Dendritic cell treated with granulocyte-macrophage colony-stimulating factor and Interleukin-4, amounts not matched to agents 40 ng/mL and 50 ng/mL, for 4 days (primary cell): ENCODE measurements at regions not wholly inside any gene's neighbourhood (a gene's known extent, or its start where the extent isn't known, plus 50 kb on each side); places are given as distances from the start of the nearest gene placed in this dataset.

Experiments used
- H3K27ac Mint-ChIP-seq: one replicate; pipeline ENCODE4 v1.8.0; 2022; ENCODE audit warnings: mild to moderate bottlenecking, mixed read lengths
- H3K27me3 Mint-ChIP-seq: one replicate; pipeline ENCODE4 v1.8.0; 2022; ENCODE audit warnings: mild to moderate bottlenecking, mixed read lengths
- H3K36me3 Mint-ChIP-seq: one replicate; pipeline ENCODE4 v1.8.0; 2022; ENCODE audit warnings: low read depth, mixed read lengths
- H3K4me1 Mint-ChIP-seq: one replicate; pipeline ENCODE4 v1.8.0; 2022; ENCODE audit warnings: low read depth, mixed read lengths
- H3K4me3 Mint-ChIP-seq: one replicate; pipeline ENCODE4 v1.8.0; 2022; ENCODE audit warnings: mild to moderate bottlenecking, moderate library complexity, mixed read lengths
- H3K9me3 Mint-ChIP-seq: one replicate; pipeline ENCODE4 v1.8.0; 2022; ENCODE audit warnings: mixed read lengths
- intact Hi-C: fragments of 100-400 bp; cut with micrococcal nuclease; formaldehyde crosslinking; loops from one replicate; pipeline ENCODE4 v1.15.0; 2022

GRCh38 chr3:64464955-64465354 lies 222.8 kb downstream of the ADAMTS9 start:
- Mint-ChIP-seq H3K36me3 (no peaks in the 10 kb centered on the region), H3K27me3 (peaks cover 8% of the 10 kb centered on the region), H3K27ac (no peak overlapping the region), H3K4me1 (no peaks in the 10 kb centered on the region), H3K9me3 (no peaks in the 10 kb centered on the region), H3K4me3 (no peak overlapping the region)
- intact Hi-C loops: no loop called here

GRCh38 chr3:64463981-64464380 lies 223.8 kb downstream of the ADAMTS9 start:
- H3K4me3 Mint-ChIP-seq: no peak overlapping the region
- no peaks in the 10 kb centered on the region for H3K36me3 Mint-ChIP-seq
- H3K9me3 Mint-ChIP-seq: no peaks in the 10 kb centered on the region
- H3K27ac Mint-ChIP-seq: no peak overlapping the region
- peaks cover 6% of the 10 kb centered on the region for H3K27me3 Mint-ChIP-seq
- intact Hi-C loops: no loop called here
- H3K4me1 Mint-ChIP-seq: no peaks in the 10 kb centered on the region

- H3K27me3 Mint-ChIP-seq: peaks cover 3% of the 10 kb centered on the region
- intact Hi-C loops: no loop called here
- H3K36me3 Mint-ChIP-seq: no peaks in the 10 kb centered on the region
- no peak overlapping the region for H3K4me3 Mint-ChIP-seq
- no peak overlapping the region for H3K27ac Mint-ChIP-seq
- H3K4me1 Mint-ChIP-seq: no peaks in the 10 kb centered on the region
- no peaks in the 10 kb centered on the region for H3K9me3 Mint-ChIP-seq
These were observed 225.6 kb downstream of the ADAMTS9 start for GRCh38 chr3:64462203-64462602.

DNA sequence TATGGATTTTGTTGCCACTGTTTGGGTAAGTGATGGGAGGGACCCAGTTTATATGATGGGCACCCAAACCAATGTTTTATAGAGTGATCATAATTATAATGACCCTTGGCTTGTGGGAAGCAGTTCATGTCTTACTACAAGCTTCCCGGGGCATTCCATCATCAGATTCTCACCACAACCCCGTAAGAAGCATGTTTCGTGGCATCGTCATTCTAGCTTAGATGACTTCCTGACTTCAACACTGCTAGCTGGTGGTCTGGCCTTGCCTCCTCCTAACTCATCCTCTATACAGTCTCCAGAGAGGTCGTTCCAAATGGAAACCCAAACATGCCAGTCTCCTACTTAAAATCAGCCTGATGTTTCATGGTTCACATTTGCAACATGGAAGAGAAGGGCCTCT lies 226.9 kb downstream of the ADAMTS9 start:
- H3K27ac Mint-ChIP-seq: no peak overlapping the region
- no peaks in the 10 kb centered on the region for H3K4me1 Mint-ChIP-seq
- intact Hi-C loops: no loop called here
- no peak overlapping the region for H3K4me3 Mint-ChIP-seq
- H3K9me3 Mint-ChIP-seq: no peaks in the 10 kb centered on the region
- H3K27me3 Mint-ChIP-seq: peaks cover 2% of the 10 kb centered on the region
- H3K36me3 Mint-ChIP-seq: no peaks in the 10 kb centered on the region

DNA sequence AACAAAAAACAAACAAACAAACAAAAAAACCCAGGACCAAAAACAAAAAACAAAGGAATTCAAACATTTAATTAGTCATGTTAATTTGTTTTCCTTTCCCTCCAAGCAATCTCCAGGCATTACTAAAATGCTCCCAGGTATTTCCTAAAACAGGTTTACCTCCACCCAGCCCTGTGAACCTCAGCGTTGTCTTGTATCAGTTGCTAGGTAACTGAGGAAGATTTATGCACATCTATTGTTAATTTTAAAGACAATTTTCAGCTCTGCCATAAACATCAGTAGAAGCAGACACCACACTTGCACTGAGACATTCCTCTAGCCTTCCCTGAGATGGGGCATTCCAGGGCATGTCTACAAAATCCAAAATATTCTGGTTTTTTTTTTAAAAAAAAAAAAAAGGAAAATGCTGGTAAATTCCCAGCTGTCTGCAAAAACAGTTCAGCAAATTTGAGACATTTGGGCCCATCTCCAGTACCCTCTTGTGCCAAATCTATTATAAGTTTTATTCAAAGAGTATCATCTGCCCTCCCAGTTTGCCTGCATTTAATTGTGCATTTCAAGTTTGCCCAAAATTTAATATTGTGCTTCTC lies 227.6 kb downstream of the ADAMTS9 start:
- intact Hi-C loops: no loop called here
- H3K4me3 Mint-ChIP-seq: no peak overlapping the region
- no peaks in the 10 kb centered on the region for H3K9me3 Mint-ChIP-seq
- no peaks in the 10 kb centered on the region for H3K4me1 Mint-ChIP-seq
- no peak overlapping the region for H3K27ac Mint-ChIP-seq
- H3K27me3 Mint-ChIP-seq: peaks cover 2% of the 10 kb centered on the region
- H3K36me3 Mint-ChIP-seq: no peaks in the 10 kb centered on the region

GRCh38 chr3:64459711-64460110 lies 228.1 kb downstream of the ADAMTS9 start:
- Mint-ChIP-seq H3K36me3 (no peaks in the 10 kb centered on the region), H3K4me3 (no peak overlapping the region), H3K27ac (no peak overlapping the region), H3K4me1 (no peaks in the 10 kb centered on the region), H3K27me3 (peaks cover 2% of the 10 kb centered on the region), H3K9me3 (no peaks in the 10 kb centered on the region)
- intact Hi-C loops: no loop called here

GRCh38 chr3:64457811-64458210 lies 230.0 kb downstream of the ADAMTS9 start:
- Mint-ChIP-seq H3K9me3 (no peaks in the 10 kb centered on the region), H3K27me3 (peaks cover 2% of the 10 kb centered on the region), H3K36me3 (no peaks in the 10 kb centered on the region), H3K4me1 (no peaks in the 10 kb centered on the region), H3K27ac (no peak overlapping the region), H3K4me3 (no peak overlapping the region)
- intact Hi-C loops: no loop called here

- Mint-ChIP-seq H3K27ac (no peak overlapping the region), H3K4me3 (no peak overlapping the region), H3K36me3 (no peaks in the 10 kb centered on the region), H3K4me1 (no peaks in the 10 kb centered on the region), H3K9me3 (no peaks in the 10 kb centered on the region), H3K27me3 (peaks cover 2% of the 10 kb centered on the region)
- intact Hi-C loops: no loop called here
These were observed 231.1 kb downstream of the ADAMTS9 start for GRCh38 chr3:64456674-64457073.

- no peaks in the 10 kb centered on the region for H3K36me3 Mint-ChIP-seq
- peaks cover 4% of the 10 kb centered on the region for H3K27me3 Mint-ChIP-seq
- H3K27ac Mint-ChIP-seq: no peak overlapping the region
- H3K4me3 Mint-ChIP-seq: no peak overlapping the region
- H3K4me1 Mint-ChIP-seq: no peaks in the 10 kb centered on the region
- no peaks in the 10 kb centered on the region for H3K9me3 Mint-ChIP-seq
- intact Hi-C loops: no loop called here
These were observed 230.1 kb upstream of the PRICKLE2 start for GRCh38 chr3:64455351-64455750.

DNA sequence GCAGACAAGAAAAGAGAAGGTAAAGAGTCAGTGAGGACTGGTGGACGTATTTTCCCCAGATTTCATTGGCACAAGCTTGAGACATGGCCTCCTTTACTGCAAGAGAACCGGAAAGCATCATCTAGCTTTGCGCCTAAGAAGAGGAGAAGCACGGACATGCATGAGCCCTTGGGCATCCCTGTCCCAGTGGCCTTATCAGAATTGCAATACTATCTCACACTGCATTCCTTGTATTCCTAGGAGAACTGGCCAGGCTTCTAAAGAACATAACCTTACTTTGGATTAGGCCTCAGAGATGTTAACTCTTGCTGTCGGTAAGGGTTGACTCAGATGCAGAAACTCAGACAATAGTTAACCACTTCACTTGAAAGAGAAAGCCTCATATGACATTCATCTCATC lies 229.5 kb upstream of the PRICKLE2 start:
- no peak overlapping the region for H3K27ac Mint-ChIP-seq
- H3K27me3 Mint-ChIP-seq: peaks cover 6% of the 10 kb centered on the region
- H3K4me1 Mint-ChIP-seq: no peaks in the 10 kb centered on the region
- intact Hi-C loops: no loop called here
- H3K9me3 Mint-ChIP-seq: no peaks in the 10 kb centered on the region
- no peak overlapping the region for H3K4me3 Mint-ChIP-seq
- H3K36me3 Mint-ChIP-seq: no peaks in the 10 kb centered on the region

GRCh38 chr3:64454179-64454578 lies 228.9 kb upstream of the PRICKLE2 start:
- no peaks in the 10 kb centered on the region for H3K36me3 Mint-ChIP-seq
- H3K9me3 Mint-ChIP-seq: no peaks in the 10 kb centered on the region
- no peaks in the 10 kb centered on the region for H3K4me1 Mint-ChIP-seq
- H3K4me3 Mint-ChIP-seq: no peak overlapping the region
- H3K27me3 Mint-ChIP-seq: peaks cover 6% of the 10 kb centered on the region
- intact Hi-C loops: no loop called here
- no peak overlapping the region for H3K27ac Mint-ChIP-seq

DNA sequence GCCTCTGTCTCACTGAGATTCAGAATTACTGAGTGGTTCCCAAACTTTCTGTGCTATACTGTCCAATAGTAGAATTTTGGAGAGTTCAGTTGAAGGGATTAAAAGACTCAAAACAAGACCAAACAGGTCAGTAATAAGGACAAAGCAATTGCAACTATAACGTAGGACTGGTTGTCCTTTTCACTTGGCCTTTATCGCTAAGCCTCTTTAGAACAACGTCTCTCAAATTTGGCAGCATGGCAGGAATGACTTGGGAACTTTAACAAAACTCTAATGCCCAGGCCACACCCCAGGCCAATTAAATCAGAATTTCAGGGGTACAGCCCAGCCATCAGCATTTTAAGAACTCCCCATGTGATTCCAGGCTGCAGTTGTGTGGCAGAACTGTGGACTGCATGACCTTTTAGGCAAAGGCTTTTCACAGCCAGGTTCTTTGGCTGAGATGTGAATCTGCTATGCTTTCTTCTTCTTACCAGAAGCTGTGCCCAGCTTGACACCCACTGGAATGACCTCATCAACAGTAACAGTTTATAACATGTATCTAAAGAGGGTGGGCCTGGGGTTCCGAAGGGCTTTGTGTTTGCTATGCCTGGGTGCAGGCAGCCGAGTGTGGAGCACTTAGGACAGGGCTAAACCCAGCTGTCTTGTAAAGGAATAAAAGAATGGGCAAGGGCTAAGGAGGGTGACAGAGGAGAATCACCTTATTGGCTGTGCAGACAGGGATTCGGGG lies 226.2 kb upstream of the PRICKLE2 start:
- Mint-ChIP-seq H3K27ac (no peak overlapping the region), H3K4me3 (no peak overlapping the region), H3K9me3 (no peaks in the 10 kb centered on the region), H3K27me3 (peaks cover 16% of the 10 kb centered on the region), H3K4me1 (no peaks in the 10 kb centered on the region), H3K36me3 (no peaks in the 10 kb centered on the region)
- intact Hi-C loops: no loop called here

- intact Hi-C loops: no loop called here
- H3K27ac Mint-ChIP-seq: no peak overlapping the region
- H3K4me1 Mint-ChIP-seq: no peaks in the 10 kb centered on the region
- H3K36me3 Mint-ChIP-seq: no peaks in the 10 kb centered on the region
- H3K9me3 Mint-ChIP-seq: no peaks in the 10 kb centered on the region
- no peak overlapping the region for H3K4me3 Mint-ChIP-seq
- H3K27me3 Mint-ChIP-seq: peaks cover 25% of the 10 kb centered on the region
These were observed 225.2 kb upstream of the PRICKLE2 start for GRCh38 chr3:64450396-64450956.

DNA sequence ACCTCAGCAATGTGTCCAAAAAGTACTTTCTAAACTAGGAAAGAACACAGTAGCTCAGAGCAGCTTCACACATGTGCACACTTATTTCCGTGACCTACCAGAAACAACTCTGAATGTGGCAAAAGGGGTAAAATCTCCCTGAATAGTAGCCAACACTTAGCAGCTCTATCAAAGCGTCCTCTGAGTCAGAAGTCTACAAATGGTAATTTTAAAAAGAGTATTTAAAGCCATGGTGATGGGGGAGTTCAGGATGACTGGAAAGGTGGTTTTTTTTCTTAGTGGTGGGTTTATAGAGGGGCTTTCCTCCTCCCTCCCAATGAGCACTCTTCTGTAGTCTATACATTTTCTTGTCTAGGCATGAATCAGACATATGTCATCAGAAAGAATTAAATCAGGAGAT lies 223.8 kb upstream of the PRICKLE2 start:
- Mint-ChIP-seq H3K9me3 (no peaks in the 10 kb centered on the region), H3K27ac (no peak overlapping the region), H3K27me3 (peaks cover 35% of the 10 kb centered on the region), H3K36me3 (no peaks in the 10 kb centered on the region), H3K4me1 (no peaks in the 10 kb centered on the region), H3K4me3 (no peak overlapping the region)
- intact Hi-C loops: no loop called here

DNA sequence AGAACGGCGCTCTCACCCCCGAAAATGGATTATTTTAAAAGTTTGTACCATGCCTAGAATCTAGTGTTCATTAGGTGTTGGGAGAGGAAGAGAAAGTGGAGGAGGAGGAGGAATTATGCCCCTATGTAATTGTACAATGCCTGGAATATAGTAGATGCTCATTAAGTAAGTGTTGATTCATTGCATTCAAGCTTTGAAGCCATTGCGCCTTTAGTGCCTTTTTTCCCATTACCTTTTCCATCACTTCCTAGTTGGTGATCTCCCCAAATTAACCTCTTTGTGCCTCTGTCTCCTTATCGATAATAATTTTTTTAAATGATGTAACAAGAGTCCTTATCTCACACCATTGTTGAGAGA lies 220.7 kb upstream of the PRICKLE2 start:
- intact Hi-C loops: no loop called here
- H3K4me1 Mint-ChIP-seq: no peaks in the 10 kb centered on the region
- H3K27me3 Mint-ChIP-seq: peaks cover 54% of the 10 kb centered on the region
- no peaks in the 10 kb centered on the region for H3K9me3 Mint-ChIP-seq
- H3K27ac Mint-ChIP-seq: no peak overlapping the region
- H3K36me3 Mint-ChIP-seq: no peaks in the 10 kb centered on the region
- no peak overlapping the region for H3K4me3 Mint-ChIP-seq
